Natural killer cell (primary cell): ENCODE measurements at regions not wholly inside any gene's neighbourhood (a gene's known extent, or its start where the extent isn't known, plus 50 kb on each side); places are given as distances from the start of the nearest gene placed in this dataset.

Experiments
- ATAC-seq, 3 donors: fragments of 150-1000 bp in 2 of 3; fragments of 200-7000 bp in 1 of 3; cut with Tn5 transposase; 1 replicate in 1 of 3; 2 replicates in 2 of 3; pipeline ENCODE4 v1.10.0; 2021; ENCODE audit warnings: mild to moderate bottlenecking in 2 of 3, moderate library complexity in 2 of 3
- DNase-seq, 2 donors: peaks; one replicate each; pipeline versions ENCODE4 v3.0.0 to v3.0.0-alpha.2; 2013 to 2021; ENCODE audit warnings: mixed read lengths in 1 of 2
- H3K27ac ChIP-seq: one replicate; pipeline ENCODE4 v1.5.1; 2013; ENCODE audit warnings: mild to moderate bottlenecking, low read length
- H3K27me3 ChIP-seq: one replicate; pipeline ENCODE4 v1.6.1; 2013; ENCODE audit warnings: low read length; ENCODE audit not compliant: control insufficient read depth, insufficient read depth
- H3K36me3 ChIP-seq: one replicate; pipeline ENCODE4 v1.6.1; 2013; ENCODE audit warnings: low read length; ENCODE audit not compliant: control insufficient read depth, insufficient read depth
- H3K4me1 ChIP-seq: one replicate; pipeline ENCODE4 v1.6.1; 2013; ENCODE audit warnings: low read length; ENCODE audit not compliant: control insufficient read depth, insufficient read depth
- H3K4me3 ChIP-seq: one replicate; pipeline ENCODE4 v1.5.1; 2013; ENCODE audit warnings: low read length
- H3K9me3 ChIP-seq: one replicate; pipeline ENCODE4 v1.6.1; 2013; ENCODE audit warnings: low read length; ENCODE audit not compliant: control insufficient read depth, insufficient read depth
- H3K27ac Mint-ChIP-seq, 2 donors: one replicate each; pipeline ENCODE4 v1.8.0; 2022; ENCODE audit warnings: mild to moderate bottlenecking in 2 of 2, mixed read lengths in 2 of 2, moderate library complexity in 1 of 2
- H3K27me3 Mint-ChIP-seq, 2 donors: one replicate each; pipeline ENCODE4 v1.8.0; 2022; ENCODE audit warnings: low read depth in 2 of 2, mixed read lengths in 2 of 2
- H3K36me3 Mint-ChIP-seq: one replicate; pipeline ENCODE4 v1.8.0; 2022; ENCODE audit warnings: mixed read lengths
- H3K4me1 Mint-ChIP-seq, 2 donors: one replicate each; pipeline ENCODE4 v1.8.0; 2022; ENCODE audit warnings: mixed read lengths in 2 of 2
- H3K4me3 Mint-ChIP-seq: one replicate; pipeline ENCODE4 v1.8.0; 2022; ENCODE audit warnings: mild to moderate bottlenecking, moderate library complexity, mixed read lengths
- H3K9me3 Mint-ChIP-seq, 2 donors: one replicate each; pipeline ENCODE4 v1.8.0; 2022; ENCODE audit warnings: mixed read lengths in 2 of 2
- WGBS: methylation state at CpG from one replicate; pipeline ENCODE4 v1.1.7; 2013; ENCODE audit warnings: missing lambda C conversion rate; ENCODE audit not compliant: insufficient coverage; 5-methylcytosine and 5-hydroxymethylcytosine counted together
- intact Hi-C: fragments of 100-400 bp; cut with micrococcal nuclease; formaldehyde crosslinking; loops from one replicate; pipeline ENCODE4 v1.14.2; 2022
- TF ChIP-seq, protein P1 (sequence below): fragments of 200-600 bp; IDR thresholded peaks from one replicate; pipeline ENCODE4 v1.8.0; 2022; ENCODE audit warnings: antibody characterized with exemption

DNA sequence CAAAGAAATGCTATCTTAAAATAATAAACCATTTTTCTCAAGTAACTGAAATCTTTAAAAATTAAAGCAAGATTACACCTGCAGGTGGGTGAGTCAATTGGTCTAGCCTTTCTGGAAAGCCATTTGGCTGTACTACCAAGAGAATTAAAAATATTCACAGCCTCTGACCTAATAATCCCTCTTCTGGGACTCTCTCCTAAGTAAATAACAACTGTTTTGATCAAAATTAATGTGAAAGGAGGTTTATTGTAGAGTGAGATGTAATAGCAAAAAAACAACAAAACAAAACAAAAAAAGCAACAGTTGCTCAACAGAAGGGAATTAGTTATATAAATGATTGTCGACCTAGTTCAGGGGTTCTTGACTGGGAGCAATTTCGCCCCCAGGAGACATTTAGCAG is 89.0 kb downstream of the GEMIN8 start:
- WGBS = 90% methylated on average over 2 of the region's 2 CpGs
- Histone ChIP-seq H3K9me3 (no peaks in the 10 kb centered on the region), H3K4me1 (peaks cover 9% of the 10 kb centered on the region), H3K4me3 (no peak overlapping the region), H3K36me3 (no peaks in the 10 kb centered on the region), H3K27ac (no peak overlapping the region), H3K27me3 (peaks cover 3% of the 10 kb centered on the region)
- Mint-ChIP-seq H3K36me3 (no peaks in the 10 kb centered on the region), H3K27ac (no peak overlapping the region), H3K4me1 (no peaks in the 10 kb centered on the region), H3K27me3 (peaks cover 12 to 56% of the 10 kb centered on the region in 2 donors), H3K4me3 (no peak overlapping the region), H3K9me3 (no peaks in the 10 kb centered on the region)
- DNase-seq (no peak), ATAC-seq (no peak)
- TF ChIP-seq, protein P1, sequence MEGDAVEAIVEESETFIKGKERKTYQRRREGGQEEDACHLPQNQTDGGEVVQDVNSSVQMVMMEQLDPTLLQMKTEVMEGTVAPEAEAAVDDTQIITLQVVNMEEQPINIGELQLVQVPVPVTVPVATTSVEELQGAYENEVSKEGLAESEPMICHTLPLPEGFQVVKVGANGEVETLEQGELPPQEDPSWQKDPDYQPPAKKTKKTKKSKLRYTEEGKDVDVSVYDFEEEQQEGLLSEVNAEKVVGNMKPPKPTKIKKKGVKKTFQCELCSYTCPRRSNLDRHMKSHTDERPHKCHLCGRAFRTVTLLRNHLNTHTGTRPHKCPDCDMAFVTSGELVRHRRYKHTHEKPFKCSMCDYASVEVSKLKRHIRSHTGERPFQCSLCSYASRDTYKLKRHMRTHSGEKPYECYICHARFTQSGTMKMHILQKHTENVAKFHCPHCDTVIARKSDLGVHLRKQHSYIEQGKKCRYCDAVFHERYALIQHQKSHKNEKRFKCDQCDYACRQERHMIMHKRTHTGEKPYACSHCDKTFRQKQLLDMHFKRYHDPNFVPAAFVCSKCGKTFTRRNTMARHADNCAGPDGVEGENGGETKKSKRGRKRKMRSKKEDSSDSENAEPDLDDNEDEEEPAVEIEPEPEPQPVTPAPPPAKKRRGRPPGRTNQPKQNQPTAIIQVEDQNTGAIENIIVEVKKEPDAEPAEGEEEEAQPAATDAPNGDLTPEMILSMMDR = no peak
- intact Hi-C loops = no loop called here

DNA sequence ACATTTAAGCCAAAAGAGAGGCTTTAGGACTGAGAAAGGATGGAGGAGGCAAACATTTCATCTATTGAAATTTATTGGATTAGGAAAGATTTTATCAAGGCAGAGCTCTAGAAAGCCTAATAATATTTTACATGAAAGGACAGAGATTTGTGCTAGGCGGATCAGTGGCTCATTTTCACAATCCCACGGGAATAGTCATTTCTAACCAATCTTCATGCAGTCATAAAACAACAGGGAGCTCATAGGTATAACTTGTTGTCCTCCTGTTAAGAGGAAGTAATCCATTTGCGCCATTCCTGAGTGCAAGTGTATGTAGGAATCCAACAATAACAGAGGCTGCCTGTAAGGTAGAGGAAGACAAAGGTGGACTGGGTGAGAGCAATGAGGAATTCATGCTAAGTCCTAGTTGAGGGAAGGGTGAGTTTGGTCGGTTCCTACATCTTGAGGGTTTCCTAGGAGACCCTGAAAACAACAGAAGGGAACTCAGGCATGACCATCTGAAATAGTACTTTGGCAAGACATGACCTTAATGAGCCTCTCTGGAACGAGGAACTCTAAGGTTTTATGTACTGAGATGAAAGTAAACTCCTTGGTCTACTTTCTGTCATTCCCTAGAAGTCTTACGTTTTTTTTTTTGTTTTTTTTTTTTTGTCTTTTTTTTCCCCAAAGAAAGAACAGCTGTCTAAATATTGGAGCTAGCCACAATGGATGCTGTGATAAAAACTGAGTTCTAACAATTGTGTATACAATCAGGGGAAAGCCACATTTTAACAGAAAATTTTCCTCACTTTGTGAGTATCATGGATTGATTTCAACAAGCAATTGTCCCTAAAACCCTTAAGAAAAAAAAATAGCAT is 89.7 kb downstream of the GEMIN8 start:
- Histone ChIP-seq H3K4me1 (peaks cover 9% of the 10 kb centered on the region), H3K9me3 (no peaks in the 10 kb centered on the region), H3K36me3 (no peaks in the 10 kb centered on the region), H3K27ac (no peak overlapping the region), H3K27me3 (peaks cover 3% of the 10 kb centered on the region), H3K4me3 (no peak overlapping the region)
- Mint-ChIP-seq H3K9me3 (no peaks in the 10 kb centered on the region), H3K27me3 (peaks cover 12 to 59% of the 10 kb centered on the region in 2 donors), H3K27ac (no peak overlapping the region), H3K4me1 (no peaks in the 10 kb centered on the region), H3K36me3 (no peaks in the 10 kb centered on the region), H3K4me3 (no peak overlapping the region)
- DNase-seq (no peak), ATAC-seq (no peak)
- 63% methylated on average over 4 of the region's 6 CpGs for WGBS
- intact Hi-C loops = no loop called here
- TF ChIP-seq, protein P1 = no peak

DNA sequence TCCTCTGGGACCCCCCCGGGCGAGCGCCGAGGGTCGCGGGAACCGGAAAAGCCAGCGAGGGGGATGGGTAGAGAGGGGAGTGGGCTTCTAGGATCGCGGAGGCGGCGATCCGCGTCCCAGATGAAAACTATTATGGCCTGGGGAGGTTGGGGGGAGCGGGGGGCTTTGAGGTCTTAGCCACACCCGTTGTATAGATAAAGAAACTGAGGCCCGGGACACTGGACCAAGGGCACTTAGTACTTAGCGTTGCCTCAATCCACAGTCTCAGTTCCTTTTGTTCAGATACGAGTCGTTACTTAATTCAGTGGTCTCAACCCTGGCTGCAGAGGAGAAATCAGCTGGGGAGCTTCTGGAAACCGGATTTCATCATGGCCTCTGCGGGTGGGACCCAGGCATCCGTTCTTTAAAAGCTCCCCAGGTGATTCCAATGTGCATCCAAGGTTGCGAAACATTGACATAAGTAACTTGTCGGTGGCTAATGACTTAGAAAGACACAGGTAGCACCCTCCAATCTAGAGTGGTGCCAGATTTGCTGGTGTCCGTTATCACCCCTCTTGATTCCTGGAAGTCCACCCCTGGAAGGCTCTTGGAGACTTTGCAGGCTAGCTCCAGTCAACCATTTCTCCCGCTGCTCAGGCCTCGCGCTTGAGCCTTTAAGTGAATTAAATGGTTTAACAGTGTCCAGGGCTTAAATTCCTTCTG is 90.7 kb downstream of the GEMIN8 start:
- Mint-ChIP-seq H3K4me3 (peak overlapping the region; percentile 21), H3K36me3 (no peaks in the 10 kb centered on the region), H3K27me3 (peaks cover 12 to 62% of the 10 kb centered on the region in 2 donors), H3K9me3 (no peaks in the 10 kb centered on the region), H3K27ac (no peak overlapping the region), H3K4me1 (no peaks in the 10 kb centered on the region)
- H3K36me3 ChIP-seq = no peaks in the 10 kb centered on the region
- H3K27ac ChIP-seq = no peak overlapping the region
- 20% methylated on average over 29 of the region's 29 CpGs for WGBS
- H3K27me3 ChIP-seq = peaks cover 3% of the 10 kb centered on the region
- TF ChIP-seq, protein P1 = no peak
- intact Hi-C loops = no loop called here
- H3K4me3 ChIP-seq = no peak overlapping the region
- DNase-seq (no peak), ATAC-seq (no peak)
- no peaks in the 10 kb centered on the region for H3K9me3 ChIP-seq
- peaks cover 9% of the 10 kb centered on the region for H3K4me1 ChIP-seq
